GM12865 (cell line): ENCODE measurements at regions not wholly inside any gene's neighbourhood (a gene's known extent, or its start where the extent isn't known, plus 50 kb on each side); places are given as distances from the start of the nearest gene placed in this dataset.
"Not testable (repeated sequence)": the region's sequence is repeated elsewhere in the genome, so short reads cannot be mapped to it uniquely, and the experiment has no call there.

Source experiments
- DNase-seq: peaks from one replicate; pipeline ENCODE4 v3.0.0; 2010; ENCODE audit warnings: low read depth
- H3K4me3 ChIP-seq: 2 replicates; pipeline ENCODE4 v1.5.1; 2011; ENCODE audit warnings: mild to moderate bottlenecking, low read depth, low read length, control low read depth
- CTCF ChIP-seq: IDR thresholded peaks from 2 replicates; pipeline ENCODE4 v1.5.1; 2011; ENCODE audit warnings: low read length, control low read depth, low read depth, inconsistent platforms; ENCODE audit not compliant: insufficient read depth; ENCODE audit errors: missing control alignments

- no peak for DNase-seq
- no peak for TF ChIP-seq CTCF
- no peak overlapping the region for H3K4me3 ChIP-seq
These were observed 67.7 kb upstream of the SVIL start for GRCh38 chr10:29702273-29703164.

DNA sequence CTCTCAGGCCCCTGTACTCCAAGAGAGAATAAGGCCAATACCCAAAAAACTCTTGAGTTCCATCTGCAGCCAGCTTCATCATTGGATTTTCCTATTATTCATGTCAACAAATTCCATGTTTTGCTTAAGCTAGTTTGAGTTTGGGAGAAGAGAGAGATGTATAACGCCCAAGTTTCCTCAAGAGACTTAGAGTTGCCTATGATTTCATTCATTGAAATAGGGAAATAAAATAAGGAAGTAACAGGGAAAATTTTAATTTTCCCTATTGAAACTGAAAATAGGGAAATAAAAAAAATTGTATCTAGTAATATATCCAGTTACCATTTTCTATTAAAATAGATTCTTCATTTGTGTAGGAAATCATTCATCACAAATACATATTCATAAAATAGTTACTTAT is 66.5 kb upstream of the SVIL start:
- TF ChIP-seq CTCF = no peak
- DNase-seq = no peak
- no peak overlapping the region for H3K4me3 ChIP-seq

GRCh38 chr10:29699621-29700020 is 64.8 kb upstream of the SVIL start:
- no peak for DNase-seq
- no peak for TF ChIP-seq CTCF
- H3K4me3 ChIP-seq = no peak overlapping the region

GRCh38 chr10:29698773-29699490 is 64.2 kb upstream of the SVIL start:
- H3K4me3 ChIP-seq = no peak overlapping the region
- no peak for DNase-seq
- TF ChIP-seq CTCF = no peak

DNA sequence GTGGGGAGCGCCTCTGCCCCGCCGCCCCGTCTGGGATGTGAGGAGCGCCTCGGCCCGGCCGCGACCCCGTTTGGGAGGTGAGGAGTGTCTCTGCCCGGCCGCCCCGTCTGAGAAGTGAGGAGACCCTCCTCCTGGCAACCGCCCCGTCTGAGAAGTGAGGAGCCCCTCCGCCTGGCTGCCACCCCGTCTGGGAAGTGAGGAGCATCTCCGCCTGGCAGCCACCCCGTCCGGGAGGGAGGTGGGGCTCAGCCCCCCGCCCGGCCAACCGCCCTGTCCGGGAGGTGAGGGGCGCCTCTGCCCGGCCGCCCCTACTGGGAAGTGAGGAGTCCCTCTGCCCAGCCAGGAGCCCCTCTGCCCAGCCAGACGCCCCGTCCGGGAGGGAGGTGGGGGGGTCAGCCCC is 61.8 kb upstream of the SVIL start:
- DNase-seq, H3K4me3 ChIP-seq: not testable (repeated sequence)

DNA sequence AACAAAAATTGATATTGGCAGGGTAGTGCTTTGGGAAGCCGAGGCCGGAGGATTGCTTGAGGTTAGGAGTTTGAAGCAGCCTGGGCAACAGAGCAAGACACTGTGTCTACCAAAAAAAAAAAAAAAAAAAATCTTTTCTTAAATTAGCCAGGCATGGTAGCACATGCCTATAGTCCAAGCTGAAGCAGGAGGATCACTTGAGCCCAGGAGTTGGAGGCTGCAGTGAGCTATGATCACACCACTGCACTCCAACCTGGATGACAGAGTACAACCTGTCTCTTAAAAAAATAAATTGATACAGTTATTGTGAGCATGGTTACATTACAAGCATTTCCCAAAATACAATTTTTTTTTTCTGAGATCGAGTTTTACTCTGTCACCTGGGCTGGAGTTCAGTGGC is 59.4 kb upstream of the SVIL start:
- DNase-seq = no peak
- H3K4me3 ChIP-seq = no peak overlapping the region
- TF ChIP-seq CTCF = no peak

DNA sequence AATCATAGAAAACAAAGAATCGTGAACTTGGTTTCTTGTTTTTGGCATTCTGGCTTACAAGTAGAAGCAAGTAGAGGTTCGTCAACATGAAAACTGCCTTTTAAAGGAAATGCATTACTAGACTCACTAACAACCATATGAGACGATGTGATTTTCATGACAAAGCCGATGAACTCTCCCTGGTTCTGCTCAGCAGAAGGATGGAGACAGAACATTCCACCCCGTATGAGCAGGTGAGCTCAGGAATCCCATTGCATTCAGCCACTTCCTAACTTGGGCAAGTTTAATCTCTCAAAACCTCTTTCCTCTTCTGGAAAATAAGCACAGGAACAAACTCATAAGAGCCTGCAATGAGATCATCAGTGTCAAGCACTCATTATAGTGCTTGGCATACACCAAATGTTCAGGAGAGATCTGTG is 57.4 kb upstream of the SVIL start:
- H3K4me3 ChIP-seq = no peak overlapping the region
- DNase-seq = no peak

More for the DNA sequence above, 57.4 kb upstream of the SVIL start:
- TF ChIP-seq CTCF = no peak
